NCI-H1092 (cell line): ENCODE measurements at regions not wholly inside any gene's neighbourhood (a gene's known extent, or its start where the extent isn't known, plus 50 kb on each side); places are given as distances from the start of the nearest gene placed in this dataset.

ENCODE experiments used
- DNase-seq: peaks from one replicate; lab custom pipeline; 2025; lab: John Stamatoyannopoulos, UW

- DNase-seq: no peak
Measured at GRCh38 chr12:60251091-60251490, 655.3 kb downstream of the SLC16A7 start.

GRCh38 chr12:60252359-60253096 is 656.7 kb downstream of the SLC16A7 start:
- DNase-seq: no peak

GRCh38 chr12:60255044-60255443 is 659.2 kb downstream of the SLC16A7 start:
- DNase-seq: no peak

- DNase-seq: no peak
Measured at GRCh38 chr12:60257063-60257462, 661.2 kb downstream of the SLC16A7 start.

GRCh38 chr12:60259225-60259624 is 663.4 kb downstream of the SLC16A7 start:
- DNase-seq: no peak

- DNase-seq: no peak
Measured at GRCh38 chr12:60262378-60262777, 666.5 kb downstream of the SLC16A7 start.

- DNase-seq: no peak
Measured at GRCh38 chr12:60263161-60263560, 667.3 kb downstream of the SLC16A7 start.

- DNase-seq: no peak
Measured at GRCh38 chr12:60263836-60264493, 668.1 kb downstream of the SLC16A7 start.

- no peak for DNase-seq
Measured at GRCh38 chr12:60265741-60266140, 669.9 kb downstream of the SLC16A7 start.

GRCh38 chr12:60266381-60266852 is 670.6 kb downstream of the SLC16A7 start:
- no peak for DNase-seq

GRCh38 chr12:60269611-60270269 is 673.9 kb downstream of the SLC16A7 start:
- DNase-seq: no peak

GRCh38 chr12:60271816-60272215 is 676.0 kb downstream of the SLC16A7 start:
- no peak for DNase-seq

- no peak for DNase-seq
Measured at GRCh38 chr12:60278209-60278608, 682.4 kb downstream of the SLC16A7 start.

- no peak for DNase-seq
Measured at GRCh38 chr12:60279221-60279620, 683.4 kb downstream of the SLC16A7 start.

- DNase-seq: no peak
Measured at GRCh38 chr12:60281522-60281921, 685.7 kb downstream of the SLC16A7 start.

- no peak for DNase-seq
Measured at GRCh38 chr12:60290532-60290931, 694.7 kb downstream of the SLC16A7 start.

- no peak for DNase-seq
Measured at GRCh38 chr12:60308366-60308991, 712.6 kb downstream of the SLC16A7 start.

- no peak for DNase-seq
Measured at GRCh38 chr12:60311940-60312339, 716.1 kb downstream of the SLC16A7 start.

GRCh38 chr12:60317361-60317760 is 721.5 kb downstream of the SLC16A7 start:
- DNase-seq: no peak

GRCh38 chr12:60324746-60325145 is 728.9 kb downstream of the SLC16A7 start:
- DNase-seq: no peak

GRCh38 chr12:60333461-60333860 is 737.6 kb downstream of the SLC16A7 start:
- no peak for DNase-seq

- no peak for DNase-seq
Measured at GRCh38 chr12:60335745-60336144, 739.9 kb downstream of the SLC16A7 start.
